OCI-LY3 (cell line): ENCODE measurements at regions not wholly inside any gene's neighbourhood (a gene's known extent, or its start where the extent isn't known, plus 50 kb on each side); places are given as distances from the start of the nearest gene placed in this dataset.

Experiments
- H2AFZ ChIP-seq: fragments of 200-600, 300-600 bp; shearing (Covaris generic); 2 replicates; pipeline ENCODE4 v1.6.0; 2014; ENCODE audit warnings: antibody characterized with exemption, low read depth, low read length
- H3K27ac ChIP-seq: fragments of 200-600, 300-600 bp; sonication (generic); 2 replicates; pipeline ENCODE4 v1.5.1; 2014; ENCODE audit warnings: mild to moderate bottlenecking, low read length, moderate library complexity, mixed read lengths
- H3K27me3 ChIP-seq: fragments of 200-600, 300-600 bp; sonication (generic); 2 replicates; pipeline ENCODE4 v1.6.1; 2014; ENCODE audit warnings: low read depth, low read length, mixed read lengths
- H3K36me3 ChIP-seq: fragments of 200-600, 300-600 bp; sonication (generic); replicated peaks from 2 replicates; pipeline ENCODE3; 2014; ENCODE audit warnings: low read depth, low read length, mixed read lengths
- H3K4me1 ChIP-seq: fragments of 300-600, 200-600 bp; sonication (generic); 2 replicates; pipeline ENCODE4 v1.6.1; 2014; ENCODE audit warnings: low read length, mixed read lengths
- H3K4me2 ChIP-seq: fragments of 200-600, 300-600 bp; sonication (generic); 2 replicates; pipeline ENCODE4 v1.6.1; 2014; ENCODE audit warnings: low read length, mixed read lengths
- H3K4me3 ChIP-seq: fragments of 300-600, 200-600 bp; sonication (generic); 2 replicates; pipeline ENCODE4 v1.5.1; 2014; ENCODE audit warnings: antibody characterized with exemption, mild to moderate bottlenecking, low read length, moderate library complexity
- H3K79me2 ChIP-seq: fragments of 300-600, 200-600 bp; shearing (Covaris generic); 2 replicates; pipeline ENCODE4 v1.6.1; 2014; ENCODE audit warnings: mild to moderate bottlenecking, low read length, mixed read lengths
- H3K9ac ChIP-seq: fragments of 300-600, 200-600 bp; shearing (Covaris generic); 2 replicates; pipeline ENCODE4 v1.6.0; 2014; ENCODE audit warnings: mild to moderate bottlenecking, low read length, moderate library complexity
- H3K9me3 ChIP-seq: fragments of 200-600, 300-600 bp; shearing (Covaris generic); 2 replicates; pipeline ENCODE4 v1.6.1; 2014; ENCODE audit warnings: low read length, mixed read lengths; ENCODE audit not compliant: insufficient read depth
- H4K20me1 ChIP-seq: fragments of 200-600, 300-600 bp; sonication (generic); 2 replicates; pipeline ENCODE4 v1.6.1; 2016; ENCODE audit warnings: low read length, mixed read lengths; ENCODE audit not compliant: insufficient read depth
- CTCF ChIP-seq: fragments of 200-600, 300-600 bp; sonication (generic); IDR thresholded peaks from 2 replicates; pipeline ENCODE4 v1.5.1; 2014; ENCODE audit warnings: antibody characterized with exemption, low read length, low read depth
- EZH2phosphoT487 ChIP-seq: fragments of 200-600 bp; shearing (Covaris generic); IDR thresholded peaks from 2 replicates; pipeline ENCODE4 v1.6.1; 2018; ENCODE audit warnings: antibody characterized with exemption, mixed run types, low read depth

GRCh38 chr14:80133457-80133856 is 77.8 kb downstream of the DIO2 start:
- no peak overlapping the region for H3K9ac ChIP-seq
- peaks cover 13% of the 10 kb centered on the region for H3K9me3 ChIP-seq
- H3K79me2 ChIP-seq = no peaks in the 10 kb centered on the region
- H3K27me3 ChIP-seq = no peaks in the 10 kb centered on the region
- H3K4me3 ChIP-seq = no peak overlapping the region
- TF ChIP-seq CTCF (no peak), EZH2phosphoT487 (no peak)
- no peak overlapping the region for H3K27ac ChIP-seq
- H2AFZ ChIP-seq = no peak overlapping the region
- no peaks in the 10 kb centered on the region for H4K20me1 ChIP-seq
- no peaks in the 10 kb centered on the region for H3K36me3 ChIP-seq
- H3K4me1 ChIP-seq = no peaks in the 10 kb centered on the region
- H3K4me2 ChIP-seq = no peak overlapping the region

GRCh38 chr14:80127466-80127865 is 83.8 kb downstream of the DIO2 start:
- TF ChIP-seq CTCF (no peak), EZH2phosphoT487 (no peak)
- H3K36me3 ChIP-seq = no peaks in the 10 kb centered on the region
- no peak overlapping the region for H2AFZ ChIP-seq
- H3K4me2 ChIP-seq = no peak overlapping the region
- no peak overlapping the region for H3K4me3 ChIP-seq
- no peaks in the 10 kb centered on the region for H3K27me3 ChIP-seq
- no peaks in the 10 kb centered on the region for H3K79me2 ChIP-seq
- H3K27ac ChIP-seq = no peak overlapping the region
- H4K20me1 ChIP-seq = no peaks in the 10 kb centered on the region
- H3K9ac ChIP-seq = no peak overlapping the region
- no peaks in the 10 kb centered on the region for H3K9me3 ChIP-seq
- H3K4me1 ChIP-seq = no peaks in the 10 kb centered on the region

GRCh38 chr14:80124794-80125193 is 86.5 kb downstream of the DIO2 start:
- Histone ChIP-seq H3K4me3 (no peak overlapping the region), H2AFZ (no peak overlapping the region), H3K27me3 (no peaks in the 10 kb centered on the region), H3K36me3 (no peaks in the 10 kb centered on the region), H3K9me3 (no peaks in the 10 kb centered on the region), H3K4me2 (no peak overlapping the region), H3K79me2 (no peaks in the 10 kb centered on the region), H3K27ac (no peak overlapping the region), H3K9ac (no peak overlapping the region), H4K20me1 (no peaks in the 10 kb centered on the region), H3K4me1 (no peaks in the 10 kb centered on the region)
- no peak for TF ChIP-seq CTCF
- TF ChIP-seq EZH2phosphoT487 = no peak

GRCh38 chr14:80117876-80118275 is 93.4 kb downstream of the DIO2 start:
- TF ChIP-seq CTCF = no peak
- TF ChIP-seq EZH2phosphoT487 = no peak
- Histone ChIP-seq H3K36me3 (no peaks in the 10 kb centered on the region), H3K4me1 (no peaks in the 10 kb centered on the region), H3K27me3 (peaks cover 7% of the 10 kb centered on the region; the same call in 1 of the 2 replicates), H3K4me3 (no peak overlapping the region), H2AFZ (no peak overlapping the region), H4K20me1 (no peaks in the 10 kb centered on the region), H3K79me2 (no peaks in the 10 kb centered on the region), H3K9me3 (no peaks in the 10 kb centered on the region), H3K27ac (no peak overlapping the region), H3K9ac (no peak overlapping the region), H3K4me2 (no peak overlapping the region)
